Activated T-helper 1 cell treated with anti-CD3 and anti-CD28 coated beads, Interleukin-12 subunit alpha, Interleukin-12 subunit beta, Interleukin-2, Interleukin-4 antibody, amounts not matched to agents 30 ng/mL and 10 ng/mL and 1 ng/mL, durations not matched to agents 14 hours and 24 hours and 36 hours (primary cell): ENCODE measurements at regions not wholly inside any gene's neighbourhood (a gene's known extent, or its start where the extent isn't known, plus 50 kb on each side); places are given as distances from the start of the nearest gene placed in this dataset.
"Not testable (repeated sequence)": the region's sequence is repeated elsewhere in the genome, so short reads cannot be mapped to it uniquely, and the experiment has no call there.

ENCODE experiments used
- DNase-seq: peaks from one replicate; pipeline ENCODE4 v3.0.0; 2021; ENCODE audit warnings: low spot score
- H3K27ac Mint-ChIP-seq: one replicate; pipeline ENCODE4 v1.8.0; 2021; ENCODE audit warnings: mild to moderate bottlenecking, mixed read lengths
- H3K27me3 Mint-ChIP-seq: one replicate; pipeline ENCODE4 v1.8.0; 2022; ENCODE audit warnings: mild to moderate bottlenecking, moderate library complexity, mixed read lengths; ENCODE audit not compliant: insufficient read depth
- H3K36me3 Mint-ChIP-seq: one replicate; pipeline ENCODE4 v1.8.0; 2021; ENCODE audit warnings: low read depth, mixed read lengths
- H3K4me1 Mint-ChIP-seq: one replicate; pipeline ENCODE4 v1.8.0; 2021; ENCODE audit warnings: low read depth, mixed read lengths
- H3K4me3 Mint-ChIP-seq: one replicate; pipeline ENCODE4 v1.8.0; 2021; ENCODE audit warnings: mild to moderate bottlenecking, moderate library complexity, mixed read lengths
- H3K9me3 Mint-ChIP-seq: one replicate; pipeline ENCODE4 v1.8.0; 2021; ENCODE audit warnings: mixed read lengths
- intact Hi-C: fragments of 100-400 bp; cut with micrococcal nuclease; formaldehyde crosslinking; loops from one replicate; pipeline ENCODE4 v1.15.1; 2024

DNA sequence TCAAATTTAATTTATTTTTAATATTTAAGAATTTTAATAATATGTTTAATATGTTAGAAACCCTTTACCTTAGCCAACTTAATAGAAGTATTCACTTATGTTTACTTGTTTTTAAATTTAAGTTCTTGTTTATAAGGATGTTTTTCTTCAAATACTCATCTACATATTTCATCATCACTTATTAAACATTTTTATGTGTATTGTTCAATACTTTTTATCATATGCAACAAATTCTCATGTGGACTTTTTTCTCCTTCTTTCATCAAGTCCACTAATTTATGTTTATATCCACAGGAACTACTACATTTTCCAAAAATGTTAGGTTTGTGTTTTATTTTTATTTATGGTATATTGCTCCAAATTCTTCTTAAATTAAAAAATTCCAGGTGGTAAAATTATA lies 2113.1 kb upstream of the RAG2 start:
- no peaks in the 10 kb centered on the region for H3K27me3 Mint-ChIP-seq
- H3K27ac Mint-ChIP-seq = no peak overlapping the region
- intact Hi-C loops = no loop called here
- H3K9me3 Mint-ChIP-seq = peaks cover 14% of the 10 kb centered on the region
- no peak for DNase-seq
- H3K36me3 Mint-ChIP-seq = no peaks in the 10 kb centered on the region
- H3K4me3 Mint-ChIP-seq = no peak overlapping the region
- no peaks in the 10 kb centered on the region for H3K4me1 Mint-ChIP-seq

DNA sequence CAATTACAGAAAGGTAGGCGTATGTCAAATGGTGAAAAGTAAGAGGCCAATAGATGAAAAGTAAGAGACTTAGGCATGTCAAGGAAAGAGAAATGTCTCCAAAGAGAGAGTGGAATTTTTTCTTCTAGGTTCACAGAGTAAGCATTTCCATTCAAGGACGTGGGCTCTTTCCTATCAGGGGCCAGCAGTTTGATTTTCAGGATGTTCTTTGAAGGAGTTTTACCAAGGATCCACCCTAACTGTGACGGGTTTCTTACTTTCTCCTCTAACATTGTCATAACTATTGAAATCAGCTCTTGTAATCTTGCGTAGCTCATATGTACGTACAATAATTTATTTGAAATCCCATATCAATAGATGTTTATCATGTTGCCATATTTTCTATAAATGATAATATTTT lies 2112.2 kb upstream of the RAG2 start:
- no peak for DNase-seq
- Mint-ChIP-seq H3K4me1 (no peaks in the 10 kb centered on the region), H3K9me3 (peaks cover 16% of the 10 kb centered on the region), H3K27ac (no peak overlapping the region), H3K27me3 (no peaks in the 10 kb centered on the region), H3K4me3 (no peak overlapping the region), H3K36me3 (no peaks in the 10 kb centered on the region)
- intact Hi-C loops = no loop called here

DNA sequence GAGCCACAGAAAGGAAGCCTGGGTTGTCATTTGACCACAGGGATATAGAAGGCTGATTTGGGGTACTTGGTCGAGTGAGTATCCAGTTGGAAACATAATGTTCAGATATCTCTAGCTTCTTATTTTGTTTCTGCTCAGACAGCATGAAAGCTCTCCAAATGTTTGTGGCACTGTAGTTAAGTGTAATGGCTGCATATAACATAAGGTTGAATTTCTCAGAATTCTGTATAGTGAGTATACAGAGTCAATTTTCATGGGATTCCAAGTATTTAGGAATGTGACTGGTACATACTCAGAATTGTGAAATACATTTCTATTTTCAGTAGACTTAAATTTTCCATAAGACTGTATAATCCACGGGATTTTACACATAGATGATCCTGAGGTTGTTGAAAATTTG lies 2102.1 kb upstream of the RAG2 start:
- no peak for DNase-seq
- Mint-ChIP-seq H3K9me3 (peaks cover 29% of the 10 kb centered on the region), H3K27me3 (no peaks in the 10 kb centered on the region), H3K4me3 (no peak overlapping the region), H3K36me3 (no peaks in the 10 kb centered on the region), H3K27ac (no peak overlapping the region), H3K4me1 (no peaks in the 10 kb centered on the region)
- intact Hi-C loops = no loop called here

DNA sequence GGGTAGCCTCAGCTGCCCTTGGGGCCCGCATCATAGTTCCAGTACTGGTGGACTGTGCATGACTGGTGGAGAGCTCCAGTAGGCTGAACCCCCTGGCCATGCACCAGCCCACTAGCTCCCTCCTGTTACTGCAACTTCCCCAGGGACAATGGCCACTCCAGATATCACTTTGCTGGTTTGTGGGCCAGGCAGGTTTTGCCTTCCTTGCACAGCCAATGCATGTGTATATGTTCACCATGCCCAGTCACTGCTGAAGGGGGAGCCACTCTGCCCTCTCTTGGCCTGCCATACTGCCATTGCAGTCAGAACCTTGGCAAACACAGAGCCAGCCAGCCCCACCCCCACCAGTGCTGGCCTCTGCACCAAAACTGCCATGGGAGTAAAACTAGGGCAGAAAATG lies 2095.3 kb upstream of the RAG2 start:
- Mint-ChIP-seq H3K4me3 (no peak overlapping the region), H3K9me3 (peaks cover 24% of the 10 kb centered on the region), H3K4me1 (no peaks in the 10 kb centered on the region), H3K36me3 (no peaks in the 10 kb centered on the region), H3K27me3 (no peaks in the 10 kb centered on the region), H3K27ac (no peak overlapping the region)
- intact Hi-C loops = no loop called here
- DNase-seq = no peak

DNA sequence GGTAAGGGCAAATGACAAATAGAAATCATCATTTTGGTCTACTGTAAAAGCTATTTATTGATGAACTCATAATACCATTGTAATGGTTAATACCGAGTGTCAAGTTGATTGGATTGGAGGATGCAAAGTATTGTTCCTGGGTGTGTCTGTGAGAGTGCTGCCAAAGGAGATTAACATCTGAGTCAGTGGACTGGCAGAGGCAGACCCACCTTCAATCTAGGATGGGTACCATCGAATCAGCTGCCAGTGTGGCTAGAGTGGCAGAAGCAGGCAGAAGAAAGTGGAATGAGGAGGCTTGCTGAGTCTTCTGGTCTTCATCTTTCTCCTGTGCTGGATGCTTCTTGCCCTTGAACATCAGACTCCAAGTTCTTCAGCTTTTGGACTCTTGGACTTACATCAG lies 2092.2 kb upstream of the RAG2 start:
- H3K4me3 Mint-ChIP-seq, H3K4me1 Mint-ChIP-seq, H3K27me3 Mint-ChIP-seq, H3K27ac Mint-ChIP-seq, DNase-seq, intact Hi-C loops, H3K36me3 Mint-ChIP-seq: not testable (repeated sequence)
- H3K9me3 Mint-ChIP-seq = peaks cover 16% of the 10 kb centered on the region

DNA sequence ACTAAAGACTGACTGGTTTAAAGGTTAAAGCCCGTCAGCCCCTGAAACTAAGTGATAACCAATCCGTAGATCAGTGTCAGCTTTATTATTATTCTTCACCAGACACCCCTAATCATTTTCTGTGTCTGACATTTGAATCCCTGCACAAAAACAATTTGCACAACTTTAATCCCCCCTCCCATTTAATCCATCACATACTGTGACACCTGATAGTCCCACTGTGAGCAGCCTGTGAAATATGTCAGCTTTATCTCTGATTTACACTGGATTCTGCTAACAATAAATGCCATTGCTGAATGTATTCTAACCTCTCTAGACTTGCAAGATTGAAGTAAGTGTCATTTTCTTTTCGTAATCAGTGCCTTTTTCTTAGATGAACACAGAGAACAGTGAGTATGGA lies 2089.0 kb upstream of the RAG2 start:
- Mint-ChIP-seq H3K27me3 (no peaks in the 10 kb centered on the region), H3K27ac (no peak overlapping the region), H3K4me1 (no peaks in the 10 kb centered on the region), H3K36me3 (no peaks in the 10 kb centered on the region), H3K4me3 (no peak overlapping the region), H3K9me3 (peaks cover 12% of the 10 kb centered on the region)
- intact Hi-C loops = no loop called here
- no peak for DNase-seq

DNA sequence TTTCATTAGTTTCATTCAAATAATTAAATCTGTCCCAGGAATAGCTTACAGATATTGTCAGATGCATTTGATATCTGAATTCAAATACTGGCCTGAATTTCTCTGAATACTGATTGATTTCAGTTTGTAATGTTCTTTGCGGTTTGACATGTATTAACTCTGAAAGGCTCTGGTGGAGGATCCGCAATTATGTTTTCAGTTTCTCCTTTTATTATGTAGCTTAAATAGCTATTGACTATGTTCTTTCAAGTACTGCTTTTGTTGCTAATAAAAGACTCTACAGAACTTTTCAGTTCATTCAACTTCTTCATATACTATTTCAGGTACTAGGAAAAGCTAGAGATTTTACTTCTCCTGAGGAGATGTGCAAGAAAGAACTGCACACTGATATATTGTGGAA lies 2085.4 kb upstream of the RAG2 start:
- intact Hi-C loops = no loop called here
- Mint-ChIP-seq H3K4me1 (no peaks in the 10 kb centered on the region), H3K9me3 (peaks cover 16% of the 10 kb centered on the region), H3K4me3 (no peak overlapping the region), H3K27me3 (no peaks in the 10 kb centered on the region), H3K27ac (no peak overlapping the region), H3K36me3 (no peaks in the 10 kb centered on the region)
- no peak for DNase-seq

DNA sequence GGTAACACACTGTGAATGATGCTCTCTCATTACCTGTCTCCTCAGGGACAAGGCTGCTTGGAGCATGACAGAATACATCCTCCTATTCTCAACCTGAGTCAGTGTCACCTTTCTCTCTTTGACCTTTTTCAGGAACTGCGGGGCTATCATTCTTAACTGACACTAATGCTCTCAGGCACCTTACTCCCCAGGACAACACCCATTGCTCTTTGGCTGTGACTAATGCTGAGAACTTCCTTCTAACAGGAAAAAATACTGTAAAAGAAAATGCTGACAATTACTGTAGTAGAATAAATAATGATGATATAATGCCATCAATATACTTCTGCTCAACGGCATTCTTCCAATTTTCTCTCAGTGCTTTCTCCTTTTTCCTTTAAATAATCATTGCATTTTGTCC lies 2082.7 kb upstream of the RAG2 start:
- Mint-ChIP-seq H3K27ac (no peak overlapping the region), H3K4me1 (no peaks in the 10 kb centered on the region), H3K36me3 (no peaks in the 10 kb centered on the region), H3K27me3 (no peaks in the 10 kb centered on the region), H3K4me3 (no peak overlapping the region), H3K9me3 (peaks cover 22% of the 10 kb centered on the region)
- no peak for DNase-seq
- intact Hi-C loops = no loop called here

DNA sequence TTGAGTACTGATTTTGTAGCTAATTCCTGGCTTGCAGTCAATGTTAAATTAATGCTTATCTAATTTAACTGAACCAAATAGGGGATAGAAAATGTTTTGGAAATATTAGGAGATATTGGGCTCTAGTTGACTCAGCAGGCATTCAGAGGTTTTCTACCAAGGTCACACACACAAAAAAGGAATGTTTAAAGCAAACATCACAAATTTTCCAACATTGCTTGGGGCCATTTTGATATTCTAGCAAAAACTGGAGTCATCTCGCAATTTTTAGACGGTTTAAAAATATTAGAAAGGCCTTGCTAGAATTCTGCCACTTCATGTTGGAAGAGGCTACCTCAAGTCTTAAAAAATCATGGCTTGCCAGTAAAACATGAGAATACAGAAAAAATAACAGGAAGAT lies 2082.1 kb upstream of the RAG2 start:
- intact Hi-C loops = no loop called here
- Mint-ChIP-seq H3K9me3 (peaks cover 26% of the 10 kb centered on the region), H3K4me1 (no peaks in the 10 kb centered on the region), H3K27me3 (no peaks in the 10 kb centered on the region), H3K36me3 (no peaks in the 10 kb centered on the region), H3K4me3 (no peak overlapping the region), H3K27ac (no peak overlapping the region)
- no peak for DNase-seq

DNA sequence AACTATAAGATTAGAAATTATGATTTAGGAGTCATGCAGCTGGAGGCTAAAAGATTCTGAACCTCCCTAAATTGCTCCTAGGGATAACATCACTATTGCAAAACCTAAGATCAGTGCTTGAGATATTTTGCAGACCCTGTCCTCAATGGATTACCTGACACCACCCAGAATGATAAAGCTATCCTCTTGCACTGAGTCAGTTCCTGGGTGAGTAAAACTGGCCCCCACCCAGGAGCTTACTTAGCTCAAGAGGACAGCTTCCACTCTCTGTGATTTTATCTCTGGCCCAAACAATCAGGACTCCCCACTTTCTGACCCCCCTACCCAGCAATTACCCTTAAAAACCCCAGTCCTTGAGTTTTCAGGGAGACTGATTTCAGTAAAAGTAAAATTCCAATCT lies 2074.4 kb upstream of the RAG2 start:
- intact Hi-C loops = no loop called here
- H3K27me3 Mint-ChIP-seq = no peaks in the 10 kb centered on the region
- no peaks in the 10 kb centered on the region for H3K4me1 Mint-ChIP-seq
- no peak for DNase-seq
- H3K4me3 Mint-ChIP-seq = no peak overlapping the region
- H3K9me3 Mint-ChIP-seq = peaks cover 28% of the 10 kb centered on the region
- H3K36me3 Mint-ChIP-seq = no peaks in the 10 kb centered on the region
- H3K27ac Mint-ChIP-seq = no peak overlapping the region

DNA sequence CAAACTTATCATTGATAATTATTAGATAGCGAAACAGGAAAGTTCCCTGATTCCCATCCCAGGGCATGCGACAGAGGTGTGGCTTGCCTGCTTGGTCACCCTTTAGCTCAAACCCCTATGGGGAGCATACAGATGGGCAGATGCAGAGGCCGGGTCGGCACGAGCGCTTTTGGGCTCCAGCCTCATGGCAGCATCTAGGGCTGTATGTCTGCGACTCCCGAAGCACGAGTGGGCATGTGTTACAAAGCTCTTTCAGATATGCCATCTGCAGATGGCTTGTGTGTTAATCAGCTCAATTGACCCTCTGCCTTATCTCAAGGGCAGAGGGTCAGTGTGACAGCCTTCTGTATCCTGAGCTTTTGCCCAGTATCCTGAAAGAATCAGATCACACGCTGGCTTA lies 2069.3 kb upstream of the RAG2 start:
- intact Hi-C loops = no loop called here
- Mint-ChIP-seq H3K27ac (no peak overlapping the region), H3K9me3 (peaks cover 21% of the 10 kb centered on the region), H3K27me3 (no peaks in the 10 kb centered on the region), H3K4me3 (no peak overlapping the region), H3K4me1 (no peaks in the 10 kb centered on the region), H3K36me3 (no peaks in the 10 kb centered on the region)
- no peak for DNase-seq

DNA sequence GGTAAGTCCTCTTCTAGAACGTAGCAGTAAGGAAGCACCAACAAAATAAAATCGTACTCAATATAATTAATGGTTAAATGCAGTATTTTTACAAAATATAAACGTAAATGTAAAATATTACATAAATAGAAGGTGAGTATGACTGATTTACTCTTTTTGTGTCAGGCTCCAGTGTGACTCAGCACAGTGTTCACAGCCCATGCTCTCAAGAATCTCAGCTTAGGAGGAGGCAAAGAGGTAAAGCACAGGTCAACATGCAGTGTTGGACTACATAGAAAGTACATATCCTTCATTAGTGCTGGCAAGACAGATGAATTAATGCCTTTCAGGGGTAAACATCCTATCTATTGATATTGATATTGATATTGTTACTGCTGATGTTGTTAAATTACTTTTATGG lies 2050.6 kb upstream of the RAG2 start:
- H3K4me1 Mint-ChIP-seq = no peaks in the 10 kb centered on the region
- peaks cover 6% of the 10 kb centered on the region for H3K9me3 Mint-ChIP-seq
- DNase-seq = no peak
- no peaks in the 10 kb centered on the region for H3K27me3 Mint-ChIP-seq
- no peak overlapping the region for H3K27ac Mint-ChIP-seq
- intact Hi-C loops = no loop called here
- H3K4me3 Mint-ChIP-seq = no peak overlapping the region
- H3K36me3 Mint-ChIP-seq = no peaks in the 10 kb centered on the region

DNA sequence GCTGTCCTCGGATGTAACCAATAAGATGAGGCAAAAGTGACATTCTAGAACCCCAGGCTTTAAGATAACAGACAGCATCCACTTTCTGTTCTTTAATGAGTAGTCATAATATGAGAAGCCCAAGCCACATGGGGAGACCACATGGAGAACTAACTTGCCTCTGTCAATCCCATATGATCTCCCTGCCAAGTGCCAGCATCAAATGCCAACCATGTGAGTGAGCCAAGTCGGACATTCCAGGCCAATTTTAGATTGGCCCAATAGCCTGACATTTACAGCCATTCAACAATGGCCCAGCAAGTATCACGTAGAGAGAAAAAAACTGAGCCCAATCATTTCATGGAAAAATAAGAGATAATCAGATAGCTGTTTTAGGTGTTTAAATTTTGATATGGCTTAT lies 2048.3 kb upstream of the RAG2 start:
- no peak for DNase-seq
- Mint-ChIP-seq H3K9me3 (no peaks in the 10 kb centered on the region), H3K4me1 (no peaks in the 10 kb centered on the region), H3K4me3 (no peak overlapping the region), H3K27ac (no peak overlapping the region), H3K27me3 (no peaks in the 10 kb centered on the region), H3K36me3 (no peaks in the 10 kb centered on the region)
- intact Hi-C loops = no loop called here

DNA sequence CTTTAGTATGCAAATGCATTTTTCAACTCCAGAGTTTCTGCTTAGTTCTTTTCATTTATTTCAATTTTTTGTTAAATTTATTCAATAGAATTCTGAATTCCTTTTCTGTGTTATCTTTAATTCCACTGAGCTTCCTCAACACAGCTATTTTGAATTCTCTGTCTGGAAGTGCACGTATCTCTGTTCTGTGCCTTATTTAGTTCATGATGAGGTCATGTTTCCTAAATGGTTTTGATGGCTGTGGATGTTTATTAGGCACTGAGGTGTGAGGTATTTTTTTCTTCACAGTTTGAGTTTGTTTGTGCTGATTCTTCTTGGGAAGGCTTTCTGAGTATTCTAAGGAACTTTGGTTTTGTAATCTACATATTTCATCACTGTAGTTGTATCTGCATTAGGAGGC lies 2042.8 kb upstream of the RAG2 start:
- Mint-ChIP-seq H3K27me3 (no peaks in the 10 kb centered on the region), H3K36me3 (no peaks in the 10 kb centered on the region), H3K27ac (no peak overlapping the region), H3K4me1 (no peaks in the 10 kb centered on the region), H3K9me3 (peaks cover 5% of the 10 kb centered on the region), H3K4me3 (no peak overlapping the region)
- intact Hi-C loops = no loop called here
- no peak for DNase-seq
